GM13977 (cell line): ENCODE measurements at regions not wholly inside any gene's neighbourhood (a gene's known extent, or its start where the extent isn't known, plus 50 kb on each side); places are given as distances from the start of the nearest gene placed in this dataset.
A peak's percentile ranks its signal among the peaks of the same experiment; 100 is the strongest.

Experiments
- DNase-seq: peaks from one replicate; pipeline ENCODE4 v3.0.0; 2012; ENCODE audit warnings: low spot score
- CTCF ChIP-seq: IDR thresholded peaks from 2 replicates; pipeline ENCODE4 v1.5.1; 2012; ENCODE audit warnings: mild to moderate bottlenecking, control low read depth; ENCODE audit not compliant: insufficient read depth; ENCODE audit errors: extremely low read depth, missing control alignments
- in situ Hi-C: fragments of 300-500 bp; cut with MboI; formaldehyde crosslinking; loops from one replicate; pipeline ENCODE4 v1.12.0; 2022; ENCODE audit warnings: low sequenced_read_pairs, low pct_unique_long_range_greater_than_20kb, mixed read lengths, inconsistent platforms; ENCODE audit not compliant: unreplicated experiment

- in situ Hi-C loops, result no loop called here
- no peak for TF ChIP-seq CTCF
- no peak for DNase-seq
Observed at GRCh38 chr6:164114651-164115050, 700.1 kb downstream of the QKI start.

- in situ Hi-C loops, result no loop called here
- no peak for TF ChIP-seq CTCF
- DNase-seq, result no peak
Observed at GRCh38 chr6:164114051-164114450, 699.5 kb downstream of the QKI start.

GRCh38 chr6:164113637-164114036, 699.1 kb downstream of the QKI start:
- in situ Hi-C loops, result no loop called here
- no peak for TF ChIP-seq CTCF

GRCh38 chr6:164109770-164110140, 695.2 kb downstream of the QKI start:
- in situ Hi-C loops, result no loop called here
- DNase-seq, result no peak
- TF ChIP-seq CTCF, result peak; percentile 33

More at GRCh38 chr6:164113637-164114036, 699.1 kb downstream of the QKI start:
- DNase-seq, result no peak

GRCh38 chr6:164108869-164109769, 694.6 kb downstream of the QKI start:
- in situ Hi-C loops, result no loop called here
- DNase-seq, result no peak
- no peak for TF ChIP-seq CTCF

- no peak for TF ChIP-seq CTCF
- in situ Hi-C loops, result no loop called here
- no peak for DNase-seq
Observed at GRCh38 chr6:164108092-164108491, 693.6 kb downstream of the QKI start.
